NCI-H1105 treated with DMSO at 0.1 percent for 48 hours (cell line): ENCODE measurements at regions not wholly inside any gene's neighbourhood (a gene's known extent, or its start where the extent isn't known, plus 50 kb on each side); places are given as distances from the start of the nearest gene placed in this dataset.
"Not testable (repeated sequence)": the region's sequence is repeated elsewhere in the genome, so short reads cannot be mapped to it uniquely, and the experiment has no call there.

Experiments
- DNase-seq: peaks from one replicate; lab custom pipeline; 2025; lab: John Stamatoyannopoulos, UW

- DNase-seq, result not testable (repeated sequence)
Observed at GRCh38 chr5:96097488-96097887, 135.8 kb upstream of the ELL2 start.

- DNase-seq, result no peak
Observed at GRCh38 chr5:96096724-96097123, 135.1 kb upstream of the ELL2 start.

DNA sequence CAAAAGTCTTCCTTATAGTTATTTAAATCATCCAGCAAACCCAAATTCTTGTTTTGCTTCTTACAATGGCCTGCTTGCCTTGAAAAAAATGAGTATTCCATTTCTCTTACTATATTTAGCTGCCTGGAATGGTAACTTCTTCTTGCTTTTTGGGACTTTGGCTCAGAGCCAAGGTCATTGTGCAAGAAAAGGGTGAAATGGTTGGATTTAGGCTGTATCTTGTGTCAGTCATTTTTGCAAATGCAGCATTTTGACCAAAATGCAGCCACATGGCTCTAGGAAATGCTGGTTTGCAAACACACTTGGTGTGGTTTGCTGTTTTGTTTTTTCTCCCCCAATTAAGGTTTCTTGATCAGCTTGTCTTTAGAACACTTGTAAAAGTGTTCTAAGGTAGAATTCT lies 133.3 kb upstream of the ELL2 start:
- DNase-seq, result no peak

DNA sequence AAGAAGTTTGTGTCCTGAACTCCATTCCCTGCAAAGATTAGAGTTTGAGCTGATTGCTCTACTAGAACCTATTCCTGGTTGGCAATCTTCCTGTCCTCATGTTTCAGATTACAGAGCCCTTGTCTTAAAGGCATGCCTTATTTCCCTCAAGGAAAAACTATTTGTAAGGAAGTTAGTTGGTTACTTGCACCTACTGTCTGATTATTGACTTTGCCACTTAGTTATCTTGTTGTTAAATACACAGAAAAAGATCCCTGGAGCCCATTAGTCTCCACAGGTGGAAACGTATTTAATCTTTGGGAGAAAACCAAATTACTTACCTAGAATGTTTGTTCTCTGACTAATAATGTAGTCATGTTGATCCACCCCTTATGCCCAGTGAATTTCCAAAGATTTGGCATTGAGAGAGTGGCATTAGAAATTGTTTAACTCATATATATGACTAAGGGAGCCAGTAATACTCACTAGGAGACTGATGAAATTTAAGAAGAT lies 132.3 kb upstream of the ELL2 start:
- no peak for DNase-seq

- DNase-seq, result no peak
Observed at GRCh38 chr5:96093340-96093739, 131.7 kb upstream of the ELL2 start.

DNA sequence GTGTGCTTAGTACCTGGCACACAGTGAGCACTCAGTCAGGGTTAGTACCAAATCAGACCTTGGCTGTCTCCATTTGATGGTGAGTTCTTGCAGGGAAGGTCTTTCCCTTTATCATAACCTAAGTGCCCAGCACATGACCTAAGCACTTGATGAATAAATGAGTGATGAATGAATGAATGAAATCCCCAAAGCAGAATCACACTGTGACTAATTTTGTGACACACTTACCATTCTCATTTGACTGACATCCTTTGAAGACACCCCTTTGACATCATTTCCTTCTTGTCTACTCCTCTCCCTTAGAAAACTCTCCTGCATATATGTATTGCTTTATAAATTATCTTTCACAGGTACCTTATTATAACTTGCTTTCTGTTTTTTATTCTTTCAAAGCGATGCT lies 130.2 kb upstream of the ELL2 start:
- no peak for DNase-seq

- no peak for DNase-seq
Observed at GRCh38 chr5:96090215-96090614, 128.6 kb upstream of the ELL2 start.

DNA sequence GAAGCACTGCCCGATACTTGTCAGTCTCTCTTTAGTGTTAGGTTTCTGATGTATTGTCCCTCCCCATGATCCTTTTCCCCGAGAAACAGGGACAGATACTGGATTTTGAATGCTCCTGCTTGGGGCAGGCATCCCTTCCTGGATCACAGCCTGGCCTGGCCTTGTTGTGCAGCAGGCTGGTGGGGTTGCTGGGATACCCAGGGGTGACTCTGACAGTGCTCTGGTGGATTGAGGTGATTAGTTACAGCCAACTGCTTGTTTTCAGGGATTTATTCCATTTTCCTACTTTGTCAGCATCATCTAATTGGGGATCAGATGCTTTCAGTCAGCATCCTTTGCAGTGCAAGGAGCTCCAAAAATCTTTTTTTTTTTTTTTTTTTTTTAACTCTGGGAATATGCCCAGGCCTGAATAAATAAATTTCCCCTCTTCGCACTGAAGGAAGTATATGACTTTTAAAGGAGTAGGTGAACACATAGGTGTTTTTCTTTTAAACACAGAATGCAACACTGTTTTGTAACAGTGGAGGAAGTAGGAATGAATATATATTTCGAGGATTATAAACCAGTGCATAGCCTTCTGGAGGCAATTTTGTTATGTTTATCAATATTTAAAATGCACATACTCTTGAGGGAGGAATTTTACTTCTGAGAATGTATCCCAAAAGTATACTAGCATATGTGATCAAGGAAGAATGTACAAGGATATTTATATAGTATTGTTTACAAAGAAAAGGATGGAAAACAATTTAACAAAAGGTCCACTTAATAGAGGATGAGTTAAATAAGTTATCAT lies 127.3 kb upstream of the ELL2 start:
- DNase-seq, result no peak

DNA sequence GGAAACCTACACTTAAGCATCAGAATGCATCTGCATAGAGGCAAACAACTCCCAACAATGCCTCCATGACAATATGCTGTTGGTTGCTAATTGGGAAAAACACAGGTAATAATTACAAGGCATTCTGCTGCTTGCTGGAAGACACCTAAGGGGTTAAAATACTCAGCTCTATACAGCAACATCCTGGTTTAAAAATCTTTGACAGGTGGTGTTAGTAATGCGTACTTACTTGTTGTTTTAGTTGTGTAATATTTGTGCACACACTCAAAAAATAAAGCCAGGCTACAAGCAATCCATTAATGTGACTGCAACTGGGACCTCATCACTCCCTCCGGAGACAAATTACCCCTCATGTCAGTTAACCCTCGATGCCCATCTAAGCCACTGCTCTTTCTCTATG lies 126.3 kb upstream of the ELL2 start:
- no peak for DNase-seq

GRCh38 chr5:96084874-96085506 lies 123.3 kb upstream of the ELL2 start:
- DNase-seq, result no peak

- no peak for DNase-seq
Observed at GRCh38 chr5:96083361-96083881, 121.8 kb upstream of the ELL2 start.

DNA sequence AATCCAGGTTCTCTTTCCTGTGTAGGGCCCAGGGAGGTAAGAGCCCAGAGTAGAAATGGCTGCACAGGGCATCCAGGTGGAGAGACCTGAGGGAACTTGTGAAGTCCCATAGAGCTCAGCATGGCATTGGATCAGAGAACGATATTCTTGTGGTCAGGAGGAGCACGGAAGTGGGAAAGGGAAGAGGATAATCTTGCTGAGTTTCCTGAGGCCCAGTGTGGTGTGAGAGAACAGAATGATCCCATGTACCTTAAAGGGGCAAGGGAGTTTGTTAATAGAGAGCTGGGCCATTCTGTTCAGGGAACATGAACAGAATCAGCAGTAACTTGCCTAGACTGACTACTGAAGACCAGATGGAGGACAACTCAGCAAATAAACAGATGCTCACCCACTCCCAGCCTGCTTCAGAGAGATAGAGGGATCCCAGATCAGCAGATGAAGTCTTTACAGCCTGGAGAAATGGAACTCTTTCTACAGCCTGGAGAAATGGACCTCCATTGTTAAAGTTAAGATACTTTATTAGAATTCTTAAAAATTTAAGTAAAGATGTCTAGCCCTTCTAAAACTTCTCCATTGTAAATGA lies 119.7 kb upstream of the ELL2 start:
- DNase-seq, result no peak

DNA sequence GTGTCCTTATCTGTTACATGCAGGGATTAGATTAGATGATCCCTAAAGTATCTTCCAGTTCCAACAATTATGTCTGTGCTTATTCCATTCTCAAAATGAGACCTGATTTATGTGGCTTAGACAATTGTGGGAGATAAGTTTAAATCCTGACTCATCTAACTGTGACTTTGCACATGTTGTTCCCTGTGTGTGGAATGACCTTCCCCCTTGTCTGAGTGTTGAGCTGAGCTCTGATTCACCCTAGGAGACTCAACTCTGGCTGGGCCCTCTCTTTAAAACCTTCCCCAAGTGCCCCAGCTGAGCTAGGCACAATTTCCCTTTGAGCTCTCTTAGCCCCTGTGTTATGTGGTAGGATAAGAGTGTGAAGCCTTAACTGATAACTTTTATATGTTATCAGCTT lies 118.9 kb upstream of the ELL2 start:
- DNase-seq, result no peak

- DNase-seq, result no peak
Observed at GRCh38 chr5:96079962-96080361, 118.3 kb upstream of the ELL2 start.

DNA sequence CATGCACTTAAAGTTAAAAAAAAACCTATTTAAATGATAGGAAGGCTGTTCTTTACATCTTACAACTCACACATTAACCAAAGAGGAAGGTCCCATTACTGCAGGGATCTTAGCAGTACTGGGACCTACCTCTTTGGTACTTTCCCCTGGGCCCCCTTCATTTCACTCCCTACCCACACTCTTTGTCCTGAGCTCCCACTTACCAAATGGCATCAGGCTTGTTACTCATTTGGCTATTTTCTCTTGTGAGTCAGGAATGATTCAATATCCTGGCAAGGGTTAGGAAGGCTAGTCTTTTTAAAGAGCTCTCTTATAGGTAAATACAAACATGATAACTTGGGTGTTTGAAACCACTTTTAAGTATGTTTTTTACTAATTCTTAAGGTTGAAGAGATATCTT lies 117.4 kb upstream of the ELL2 start:
- DNase-seq, result no peak

- DNase-seq, result no peak
Observed at GRCh38 chr5:96076451-96076850, 114.8 kb upstream of the ELL2 start.

DNA sequence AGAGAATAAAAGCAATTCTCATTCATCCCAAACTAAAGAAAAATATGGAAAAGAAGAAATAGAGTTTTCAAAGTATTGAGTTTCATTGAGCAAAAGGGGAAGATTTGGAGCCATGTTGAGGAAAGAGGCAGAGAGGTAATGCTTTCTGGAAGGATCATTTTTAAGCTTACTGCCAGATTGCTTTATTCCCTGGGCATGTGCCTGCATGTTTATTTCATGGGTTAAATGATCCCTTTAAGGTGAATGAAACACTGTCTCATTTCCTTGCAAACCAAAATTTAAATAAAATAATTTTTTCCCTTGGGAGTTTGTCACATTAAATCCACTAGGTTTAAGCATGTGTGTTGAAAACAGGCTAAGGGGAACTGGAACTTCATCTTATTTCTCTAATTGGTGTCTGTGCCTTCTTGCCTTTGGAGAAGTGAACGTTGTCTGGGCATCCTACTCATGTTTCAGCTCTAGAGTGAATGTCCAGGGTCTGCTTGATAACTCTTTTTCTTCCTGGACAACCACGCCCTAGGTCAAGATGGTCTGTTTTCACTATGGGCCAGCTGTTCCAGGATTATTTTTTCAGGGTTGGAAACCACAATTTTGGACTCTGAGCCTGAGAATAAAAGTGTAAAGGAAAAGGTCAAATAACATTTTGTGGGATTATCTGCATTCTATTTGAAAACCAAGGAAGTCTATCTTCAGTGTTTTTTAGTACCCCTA lies 114.1 kb upstream of the ELL2 start:
- no peak for DNase-seq

GRCh38 chr5:96074870-96075269 lies 113.2 kb upstream of the ELL2 start:
- DNase-seq, result no peak

- DNase-seq, result no peak
Observed at GRCh38 chr5:96074460-96074859, 112.8 kb upstream of the ELL2 start.

DNA sequence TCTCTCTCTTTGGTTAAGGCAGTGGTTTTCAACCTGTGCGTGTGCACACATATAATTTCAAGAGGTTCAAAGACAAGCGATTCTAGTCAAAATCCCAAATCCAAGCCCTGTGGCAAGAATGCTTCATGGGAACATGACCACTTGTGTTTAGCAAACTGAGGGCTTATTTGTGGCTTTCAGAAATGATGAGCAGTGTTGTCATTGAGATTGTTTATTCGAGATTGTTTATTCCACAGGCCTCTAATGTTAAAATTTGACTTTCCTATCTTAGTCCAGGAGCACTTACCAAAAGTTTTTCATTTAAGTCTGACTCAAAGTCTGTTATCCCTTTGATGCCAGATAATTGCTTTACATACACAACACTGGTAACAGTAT lies 111.1 kb upstream of the ELL2 start:
- no peak for DNase-seq

- no peak for DNase-seq
Observed at GRCh38 chr5:96072138-96072790, 110.6 kb upstream of the ELL2 start.

DNA sequence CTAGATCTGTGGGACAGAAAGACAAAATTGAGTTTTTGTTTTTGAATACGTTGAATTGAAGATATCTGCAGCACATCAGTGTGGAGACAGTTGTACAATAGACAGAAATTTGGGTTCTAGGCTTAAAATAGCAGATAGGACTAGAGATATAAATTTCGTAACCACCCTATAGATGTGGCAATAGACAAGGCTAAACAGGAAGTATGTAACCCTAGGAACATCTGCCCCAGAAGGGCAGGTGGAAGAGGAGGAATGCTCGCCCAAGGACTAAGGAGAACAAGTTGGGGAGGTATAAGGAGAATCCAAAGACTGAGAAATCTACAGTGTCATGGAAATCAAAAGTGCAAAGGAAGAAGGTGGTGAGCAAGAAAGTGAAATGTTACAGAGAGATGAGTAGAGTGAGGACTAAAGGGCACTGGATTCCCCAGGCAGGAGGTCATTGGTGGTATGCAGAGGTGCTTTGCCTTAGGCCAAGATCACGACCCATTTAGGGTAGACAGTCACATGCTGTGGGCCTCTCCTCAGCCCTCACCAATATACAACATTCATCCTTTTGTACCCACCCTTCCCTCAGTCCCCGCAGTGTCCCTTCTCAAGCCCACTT lies 109.1 kb upstream of the ELL2 start:
- no peak for DNase-seq
